ENCODE measurements at regions not wholly inside any gene's neighbourhood (a gene's known extent, or its start where the extent isn't known, plus 50 kb on each side); places are given as distances from the start of the nearest gene placed in this dataset.
"Not testable (repeated sequence)": the region's sequence is repeated elsewhere in the genome, so short reads cannot be mapped to it uniquely, and the experiment has no call there.

- H4K20me1 ChIP-seq (replicated peaks in 1 of 2; ENCODE audit: control insufficient read depth in 1 of 2, insufficient read depth in 2 of 2, low read length in 2 of 2); H3K23me2 ChIP-seq (ENCODE audit: low read depth, low read length); H4K91ac ChIP-seq (replicated peaks; ENCODE audit: insufficient read length, low read length); H4K5ac ChIP-seq (ENCODE audit: insufficient read length, low read depth, low read length); H3K4me2 ChIP-seq (ENCODE audit: insufficient read depth in 1 of 2, low read depth in 2 of 2, low read length in 2 of 2); H2BK20ac ChIP-seq (ENCODE audit: low read length); H2BK5ac ChIP-seq (ENCODE audit: low read depth, low read length); H3K4me1 ChIP-seq (replicated peaks in 1 of 4; ENCODE audit: control insufficient read depth in 3 of 4, insufficient read depth in 4 of 4, low read length in 3 of 4); H3K79me1 ChIP-seq (ENCODE audit: low read depth, low read length); H3K23ac ChIP-seq (ENCODE audit: insufficient read length); H3K4me3 ChIP-seq (ENCODE audit: extremely low read depth in 1 of 4, insufficient read depth in 2 of 4, low read depth in 3 of 4, low read length in 4 of 4); H3K79me2 ChIP-seq (ENCODE audit: control insufficient read depth in 1 of 2, insufficient read depth in 2 of 2, low read length in 2 of 2); H3K27me3 ChIP-seq (replicated peaks in 1 of 4; ENCODE audit: control insufficient read depth in 3 of 4, extremely low read depth in 1 of 4, insufficient read depth in 3 of 4, low read length in 3 of 4); H3K4ac ChIP-seq (replicated peaks; ENCODE audit: insufficient read length, low read depth, low read length); H2AFZ ChIP-seq (ENCODE audit: low read length); H3K18ac ChIP-seq (ENCODE audit: extremely low read depth, low read length); DNase-seq (ENCODE audit: low read depth in 1 of 2, low spot score in 2 of 2); H3K27ac ChIP-seq (ENCODE audit: low read depth, low read length); POLR2A ChIA-PET (ENCODE audit: partially characterized antibody); H3K56ac ChIP-seq (replicated peaks; ENCODE audit: insufficient read length, low read depth, low read length); H2BK15ac ChIP-seq (ENCODE audit: low read length); CTCF ChIA-PET (ENCODE audit: partially characterized antibody); H3K9ac ChIP-seq (replicated peaks in 1 of 4; ENCODE audit: extremely low read depth in 1 of 4, low read depth in 3 of 4, low read length in 3 of 4); H2BK120ac ChIP-seq (replicated peaks; ENCODE audit: low read depth, low read length); H2AK5ac ChIP-seq (ENCODE audit: low read depth, low read length); H4K8ac ChIP-seq (ENCODE audit: extremely low read depth, insufficient read depth, low read length); H3K14ac ChIP-seq (ENCODE audit: insufficient read length); H3K36me3 ChIP-seq (ENCODE audit: control insufficient read depth in 2 of 4, insufficient read depth in 4 of 4, low read length in 3 of 4); H2BK12ac ChIP-seq (ENCODE audit: low read depth, low read length): not testable (repeated sequence)
- peaks cover 0 to 11% of the 10 kb centered on the region in 2 experiments; a peak in 1 of 4 replicates for H3K9me3 ChIP-seq (ENCODE audit: insufficient read depth in 2 of 2, low read depth in 1 of 2, low read length in 1 of 2)
- FAIRE-seq: peak; percentile 65
- 66% methylated on average over 2 of the region's 7 CpGs; no CpG with 5 or more reads in 1 of the 2 experiments for WGBS, 2 experiments (ENCODE audit: extremely low coverage in 1 of 2, insufficient coverage in 1 of 2, insufficient read length in 1 of 2, insufficient replicate concordance in 2 of 2, low coverage in 1 of 2, low lambda C conversion rate in 2 of 2, missing lambda C conversion rate in 1 of 2)
These were observed 55.3 kb upstream of the CT45A1 start for GRCh38 chrX:135657952-135658654.

All from H1 (cell line).